ENCODE measurements at regions not wholly inside any gene's neighbourhood (a gene's known extent, or its start where the extent isn't known, plus 50 kb on each side); places are given as distances from the start of the nearest gene placed in this dataset.
"Not testable (repeated sequence)": the region's sequence is repeated elsewhere in the genome, so short reads cannot be mapped to it uniquely, and the experiment has no call there.

DNA sequence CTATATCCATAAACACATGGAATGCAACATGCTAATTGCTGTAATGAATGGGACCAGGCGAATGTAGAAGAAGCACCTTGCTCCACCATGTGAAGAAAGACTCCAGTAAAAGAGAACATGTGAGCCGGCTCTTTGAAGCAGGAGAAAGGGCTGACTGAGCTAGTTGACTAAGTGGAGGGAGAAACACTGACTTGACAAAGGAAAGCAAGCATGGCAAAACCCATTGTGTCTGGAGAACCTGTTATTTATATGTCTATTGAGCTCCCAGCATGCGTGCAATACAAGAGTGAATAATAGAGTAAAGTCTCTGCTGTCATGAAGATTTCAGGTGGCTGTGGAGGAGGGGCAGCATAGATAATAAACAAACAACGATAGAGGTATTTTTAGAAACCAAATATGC, 559.9 kb downstream of the RAB28 start:
- no peaks in the 10 kb centered on the region for H3K79me2 ChIP-seq (ENCODE audit: low read depth)
- no peak overlapping the region for H2AFZ ChIP-seq
- no peaks in the 10 kb centered on the region for H3K4me1 ChIP-seq (replicated peaks; ENCODE audit: insufficient read depth)
- no peak for DNase-seq
- H3K36me3 ChIP-seq (ENCODE audit: low read depth), result no peaks in the 10 kb centered on the region
- H3K9me2 ChIP-seq (ENCODE audit: insufficient read depth), result no peaks in the 10 kb centered on the region
- H3K4me3 ChIP-seq, result no peak overlapping the region
- H3K27me3 ChIP-seq (ENCODE audit: insufficient read depth, low read depth), result no peaks in the 10 kb centered on the region
- POLR2A ChIA-PET (ENCODE audit: unreplicated experiment), result no interaction called here
- CTCF ChIA-PET, result no interaction called here
- TF ChIP-seq EZH2 (IDR thresholded peaks at IDR 0.05; ENCODE audit: low read depth), result no peak
- no peak overlapping the region for H3K4me2 ChIP-seq
- BruUV-seq (replicated peaks), result no TSS peak
- no peaks in the 10 kb centered on the region for H3K9me3 ChIP-seq (ENCODE audit: insufficient read depth, low read depth)
- H3F3A ChIP-seq (ENCODE audit: insufficient read depth, low read depth), result no peaks in the 10 kb centered on the region
- no peak overlapping the region for H3K27ac ChIP-seq
- intact Hi-C loops (cut with micrococcal nuclease; ENCODE audit: unreplicated experiment), result no loop called here
- H4K20me1 ChIP-seq (ENCODE audit: insufficient read depth), result no peaks in the 10 kb centered on the region

DNA sequence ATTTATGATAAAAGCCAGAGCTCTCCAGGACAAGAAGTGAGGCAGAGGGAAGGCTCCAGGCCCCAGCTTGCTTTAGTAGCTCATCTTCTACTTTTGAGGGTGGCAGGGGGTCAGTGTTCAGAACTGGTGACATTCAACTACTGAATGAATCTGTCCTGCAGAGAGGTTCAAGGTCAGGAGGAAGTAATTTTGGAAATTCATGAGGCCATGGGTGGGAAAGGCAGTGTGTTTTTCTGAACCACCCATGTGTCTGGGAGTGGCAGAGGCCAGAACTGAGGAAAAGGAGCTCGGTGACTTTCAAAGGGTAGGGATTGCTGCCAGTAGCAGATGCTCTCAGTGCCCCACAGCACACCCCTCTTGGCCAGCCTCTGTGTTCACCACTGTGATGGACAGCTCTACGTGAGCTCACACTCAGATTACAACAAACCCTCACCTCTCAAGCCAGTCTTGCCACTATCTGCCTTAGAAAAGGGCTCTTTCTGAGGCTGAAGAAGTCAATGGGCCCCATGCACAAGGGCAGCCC, 571.2 kb downstream of the RAB28 start:
- ChIA-PET POLR2A (ENCODE audit: unreplicated experiment) (no interaction called here), CTCF (no interaction called here)

GRCh38 chr4:12911750-12912358, 572.3 kb downstream of the RAB28 start:
- TF ChIP-seq EZH2 (IDR thresholded peaks at IDR 0.05; ENCODE audit: low read depth), result no peak
- TF ChIP-seq, protein P1, sequence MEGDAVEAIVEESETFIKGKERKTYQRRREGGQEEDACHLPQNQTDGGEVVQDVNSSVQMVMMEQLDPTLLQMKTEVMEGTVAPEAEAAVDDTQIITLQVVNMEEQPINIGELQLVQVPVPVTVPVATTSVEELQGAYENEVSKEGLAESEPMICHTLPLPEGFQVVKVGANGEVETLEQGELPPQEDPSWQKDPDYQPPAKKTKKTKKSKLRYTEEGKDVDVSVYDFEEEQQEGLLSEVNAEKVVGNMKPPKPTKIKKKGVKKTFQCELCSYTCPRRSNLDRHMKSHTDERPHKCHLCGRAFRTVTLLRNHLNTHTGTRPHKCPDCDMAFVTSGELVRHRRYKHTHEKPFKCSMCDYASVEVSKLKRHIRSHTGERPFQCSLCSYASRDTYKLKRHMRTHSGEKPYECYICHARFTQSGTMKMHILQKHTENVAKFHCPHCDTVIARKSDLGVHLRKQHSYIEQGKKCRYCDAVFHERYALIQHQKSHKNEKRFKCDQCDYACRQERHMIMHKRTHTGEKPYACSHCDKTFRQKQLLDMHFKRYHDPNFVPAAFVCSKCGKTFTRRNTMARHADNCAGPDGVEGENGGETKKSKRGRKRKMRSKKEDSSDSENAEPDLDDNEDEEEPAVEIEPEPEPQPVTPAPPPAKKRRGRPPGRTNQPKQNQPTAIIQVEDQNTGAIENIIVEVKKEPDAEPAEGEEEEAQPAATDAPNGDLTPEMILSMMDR (conservative IDR thresholded peaks at IDR 0.05), result no peak
- Histone ChIP-seq H2AFZ (no peak overlapping the region), H3K9me3 (ENCODE audit: insufficient read depth, low read depth) (no peaks in the 10 kb centered on the region), H3K4me2 (no peak overlapping the region), H3F3A (ENCODE audit: insufficient read depth, low read depth) (no peaks in the 10 kb centered on the region), H4K20me1 (ENCODE audit: insufficient read depth) (no peaks in the 10 kb centered on the region), H3K27ac (no peak overlapping the region), H3K36me3 (ENCODE audit: low read depth) (no peaks in the 10 kb centered on the region), H3K27me3 (ENCODE audit: insufficient read depth, low read depth) (no peaks in the 10 kb centered on the region), H3K9me2 (ENCODE audit: insufficient read depth) (no peaks in the 10 kb centered on the region; the same call in 1 of the 2 replicates), H3K4me3 (no peak overlapping the region), H3K79me2 (ENCODE audit: low read depth) (no peaks in the 10 kb centered on the region), H3K4me1 (replicated peaks; ENCODE audit: insufficient read depth) (no peaks in the 10 kb centered on the region)
- no TSS peak for BruUV-seq (replicated peaks)
- ChIA-PET CTCF (no interaction called here), POLR2A (ENCODE audit: unreplicated experiment) (no interaction called here)
- DNase-seq, result no peak
- intact Hi-C loops (cut with micrococcal nuclease; ENCODE audit: unreplicated experiment), result no loop called here

More for the DNA sequence above, 571.2 kb downstream of the RAB28 start:
- H2AFZ ChIP-seq, result no peak overlapping the region
- no peaks in the 10 kb centered on the region for H3K79me2 ChIP-seq (ENCODE audit: low read depth)
- no peaks in the 10 kb centered on the region for H3K27me3 ChIP-seq (ENCODE audit: insufficient read depth, low read depth)
- no peaks in the 10 kb centered on the region; the same call in 1 of the 2 replicates for H3K9me2 ChIP-seq (ENCODE audit: insufficient read depth)
- intact Hi-C loops (cut with micrococcal nuclease; ENCODE audit: unreplicated experiment), result no loop called here
- H3F3A ChIP-seq (ENCODE audit: insufficient read depth, low read depth), result no peaks in the 10 kb centered on the region
- TF ChIP-seq, protein P1 (conservative IDR thresholded peaks at IDR 0.05), result no peak
- TF ChIP-seq EZH2 (IDR thresholded peaks at IDR 0.05; ENCODE audit: low read depth), result no peak
- no peaks in the 10 kb centered on the region for H4K20me1 ChIP-seq (ENCODE audit: insufficient read depth)
- no peak overlapping the region for H3K27ac ChIP-seq
- no peaks in the 10 kb centered on the region for H3K4me1 ChIP-seq (replicated peaks; ENCODE audit: insufficient read depth)
- BruUV-seq (replicated peaks), result no TSS peak
- no peaks in the 10 kb centered on the region for H3K9me3 ChIP-seq (ENCODE audit: insufficient read depth, low read depth)
- H3K36me3 ChIP-seq (ENCODE audit: low read depth), result no peaks in the 10 kb centered on the region
- no peak overlapping the region for H3K4me2 ChIP-seq
- no peak for DNase-seq
- no peak overlapping the region for H3K4me3 ChIP-seq

- H3K27ac ChIP-seq; intact Hi-C loops (cut with micrococcal nuclease; ENCODE audit: unreplicated experiment); BruUV-seq (replicated peaks); H3K79me2 ChIP-seq (ENCODE audit: low read depth); H2AFZ ChIP-seq; H3K9me2 ChIP-seq (ENCODE audit: insufficient read depth); H3K9me3 ChIP-seq (ENCODE audit: insufficient read depth, low read depth); H3F3A ChIP-seq (ENCODE audit: insufficient read depth, low read depth); POLR2A ChIA-PET (ENCODE audit: unreplicated experiment); CTCF ChIA-PET; H3K27me3 ChIP-seq (ENCODE audit: insufficient read depth, low read depth); H3K4me3 ChIP-seq; H3K36me3 ChIP-seq (ENCODE audit: low read depth); H3K4me1 ChIP-seq (replicated peaks; ENCODE audit: insufficient read depth); DNase-seq; H4K20me1 ChIP-seq (ENCODE audit: insufficient read depth): not testable (repeated sequence)
- H3K4me2 ChIP-seq, result peak overlapping the region; percentile 26; the same call in 1 of the 2 replicates
Observed at GRCh38 chr4:12903640-12904039, 580.5 kb downstream of the RAB28 start.

Data from PC-9 (cell line).